Nephron (organoid): ENCODE measurements at regions not wholly inside any gene's neighbourhood (a gene's known extent, or its start where the extent isn't known, plus 50 kb on each side); places are given as distances from the start of the nearest gene placed in this dataset.

Experiments used
- H3K27ac Mint-ChIP-seq, 3 experiments: 2 replicates each; pipeline ENCODE4 v1.8.0; 2020; ENCODE audit warnings: mixed read lengths in 3 of 3, mild to moderate bottlenecking in 2 of 3, moderate library complexity in 1 of 3
- H3K27me3 Mint-ChIP-seq: 2 replicates; pipeline ENCODE4 v1.8.0; 2021; ENCODE audit warnings: low read depth, mild to moderate bottlenecking, moderate library complexity, mixed read lengths
- H3K36me3 Mint-ChIP-seq: 2 replicates; pipeline ENCODE4 v1.8.0; 2020; ENCODE audit warnings: low read depth, mixed read lengths
- H3K4me1 Mint-ChIP-seq: 2 replicates; pipeline ENCODE4 v1.8.0; 2020; ENCODE audit warnings: mixed read lengths
- H3K4me3 Mint-ChIP-seq, 3 experiments: 2 replicates each; pipeline ENCODE4 v1.8.0; 2020; ENCODE audit warnings: mild to moderate bottlenecking in 3 of 3, mixed read lengths in 3 of 3, moderate library complexity in 2 of 3
- H3K9me3 Mint-ChIP-seq: 2 replicates; pipeline ENCODE4 v1.8.0; 2020; ENCODE audit warnings: mixed read lengths
- CTCF ChIP-seq, 3 experiments: fragments of 200-600 bp; sonication (generic); IDR thresholded peaks; one replicate each; pipeline ENCODE4 v1.5.0; 2021; ENCODE audit warnings: antibody characterized with exemption in 3 of 3; ENCODE audit not compliant: unreplicated experiment in 3 of 3

GRCh38 chrX:81857192-81857591, 655.3 kb downstream of the SH3BGRL start:
- Mint-ChIP-seq H3K36me3 (no peaks in the 10 kb centered on the region), H3K9me3 (peaks cover 26% of the 10 kb centered on the region), H3K27ac (no peak overlapping the region), H3K4me3 (no peak overlapping the region), H3K27me3 (no peaks in the 10 kb centered on the region), H3K4me1 (no peaks in the 10 kb centered on the region)
- no peak for TF ChIP-seq CTCF (IDR thresholded peaks at IDR 0.05; ENCODE audit: unreplicated experiment in 3 of 3)

- Mint-ChIP-seq H3K9me3 (peaks cover 30% of the 10 kb centered on the region), H3K27ac (no peak overlapping the region), H3K36me3 (no peaks in the 10 kb centered on the region), H3K4me3 (no peak overlapping the region), H3K27me3 (no peaks in the 10 kb centered on the region), H3K4me1 (no peaks in the 10 kb centered on the region)
- TF ChIP-seq CTCF (IDR thresholded peaks at IDR 0.05; ENCODE audit: unreplicated experiment in 3 of 3) = no peak
Measured at GRCh38 chrX:81866873-81867272, 665.0 kb downstream of the SH3BGRL start.

- Mint-ChIP-seq H3K9me3 (peaks cover 35% of the 10 kb centered on the region), H3K36me3 (no peaks in the 10 kb centered on the region), H3K27ac (no peak overlapping the region), H3K4me3 (no peak overlapping the region), H3K4me1 (no peaks in the 10 kb centered on the region), H3K27me3 (no peaks in the 10 kb centered on the region)
- TF ChIP-seq CTCF (IDR thresholded peaks at IDR 0.05; ENCODE audit: unreplicated experiment in 3 of 3) = no peak
Measured at GRCh38 chrX:81868979-81869378, 667.1 kb downstream of the SH3BGRL start.

GRCh38 chrX:81874807-81875206, 672.9 kb downstream of the SH3BGRL start:
- Mint-ChIP-seq H3K27me3 (no peaks in the 10 kb centered on the region), H3K4me1 (no peaks in the 10 kb centered on the region), H3K9me3 (peaks cover 15% of the 10 kb centered on the region), H3K36me3 (no peaks in the 10 kb centered on the region), H3K27ac (no peak overlapping the region), H3K4me3 (no peak overlapping the region)
- no peak for TF ChIP-seq CTCF (IDR thresholded peaks at IDR 0.05; ENCODE audit: unreplicated experiment in 3 of 3)

GRCh38 chrX:81875800-81876199, 673.9 kb downstream of the SH3BGRL start:
- Mint-ChIP-seq H3K36me3 (no peaks in the 10 kb centered on the region), H3K27me3 (no peaks in the 10 kb centered on the region), H3K4me1 (no peaks in the 10 kb centered on the region), H3K4me3 (no peak overlapping the region), H3K9me3 (peaks cover 10% of the 10 kb centered on the region), H3K27ac (no peak overlapping the region)
- TF ChIP-seq CTCF (IDR thresholded peaks at IDR 0.05; ENCODE audit: unreplicated experiment in 3 of 3) = no peak

GRCh38 chrX:81876437-81876836, 674.5 kb downstream of the SH3BGRL start:
- Mint-ChIP-seq H3K27ac (no peak overlapping the region), H3K9me3 (peaks cover 10% of the 10 kb centered on the region), H3K27me3 (no peaks in the 10 kb centered on the region), H3K4me3 (no peak overlapping the region), H3K36me3 (no peaks in the 10 kb centered on the region), H3K4me1 (no peaks in the 10 kb centered on the region)
- TF ChIP-seq CTCF (IDR thresholded peaks at IDR 0.05; ENCODE audit: unreplicated experiment in 3 of 3) = no peak
